MM.1S (cell line): ENCODE measurements at regions not wholly inside any gene's neighbourhood (a gene's known extent, or its start where the extent isn't known, plus 50 kb on each side); places are given as distances from the start of the nearest gene placed in this dataset.

ENCODE experiments used
- DNase-seq: peaks from one replicate; pipeline ENCODE4 v3.0.0-alpha.2; 2015
- H2AFZ ChIP-seq: fragments of 300-600 bp; sonication (generic); 2 replicates; pipeline ENCODE4 v1.6.0; 2016; ENCODE audit warnings: antibody characterized with exemption, low read length
- H3F3A ChIP-seq: fragments of 300-600 bp; sonication (generic); 2 replicates; pipeline ENCODE4 v1.6.1; 2016; ENCODE audit warnings: mild to moderate bottlenecking, antibody characterized with exemption, low read length, moderate library complexity, mixed read lengths; ENCODE audit not compliant: insufficient read depth
- H3K27ac ChIP-seq: fragments of 300-600 bp; sonication (generic); 2 replicates; pipeline ENCODE4 v1.5.1; 2016; ENCODE audit warnings: mild to moderate bottlenecking, low read length
- H3K27me3 ChIP-seq: fragments of 300-600 bp; sonication (generic); replicated peaks from 2 replicates; pipeline ENCODE4 v1.6.0; 2016; ENCODE audit warnings: low read length; ENCODE audit not compliant: insufficient read depth
- H3K36me3 ChIP-seq: fragments of 300-600 bp; sonication (generic); replicated peaks from 2 replicates; pipeline ENCODE4 v1.6.1; 2016; ENCODE audit warnings: mild to moderate bottlenecking, low read length, mixed read lengths; ENCODE audit not compliant: insufficient read depth
- H3K4me1 ChIP-seq: fragments of 300-600 bp; sonication (generic); 2 replicates; pipeline ENCODE4 v1.6.1; 2016; ENCODE audit warnings: low read length, mixed read lengths
- H3K4me2 ChIP-seq: fragments of 300-600 bp; sonication (generic); 2 replicates; pipeline ENCODE4 v1.6.0; 2016; ENCODE audit warnings: low read depth, low read length
- H3K4me3 ChIP-seq: fragments of 300-600 bp; sonication (generic); 2 replicates; pipeline ENCODE4 v1.5.1; 2016; ENCODE audit warnings: low read length, mixed read lengths
- H3K79me2 ChIP-seq: fragments of 300-600 bp; sonication (generic); 2 replicates; pipeline ENCODE4 v1.6.1; 2016; ENCODE audit warnings: mixed run types, low read length, mixed read lengths
- H3K9ac ChIP-seq: fragments of 300-600 bp; sonication (generic); 2 replicates; pipeline ENCODE4 v1.6.1; 2016; ENCODE audit warnings: low read length, mixed read lengths
- H3K9me2 ChIP-seq: fragments of 300-600 bp; sonication (generic); replicated peaks from 2 replicates; pipeline ENCODE4 v1.6.1; 2016; ENCODE audit warnings: mild to moderate bottlenecking, low read length, mixed read lengths; ENCODE audit not compliant: insufficient read depth
- H3K9me3 ChIP-seq: fragments of 300-600 bp; sonication (generic); replicated peaks from 2 replicates; pipeline ENCODE4 v1.6.1; 2016; ENCODE audit warnings: mild to moderate bottlenecking, low read length, mixed read lengths; ENCODE audit not compliant: insufficient read depth
- H4K20me1 ChIP-seq: fragments of 300-600 bp; sonication (generic); 2 replicates; pipeline ENCODE4 v1.6.1; 2016; ENCODE audit warnings: mild to moderate bottlenecking, low read length, moderate library complexity, mixed read lengths; ENCODE audit not compliant: insufficient read depth
- CTCF ChIP-seq: fragments of 300-600 bp; sonication (generic); IDR thresholded peaks from 2 replicates; pipeline ENCODE4 v1.5.1; 2016; ENCODE audit warnings: antibody characterized with exemption, low read length, mixed read lengths
- EZH2 ChIP-seq: fragments of 300-600 bp; sonication (generic); optimal IDR thresholded peaks from 2 replicates; pipeline ENCODE3; 2017; ENCODE audit warnings: low read depth, mild to moderate bottlenecking, antibody characterized with exemption, low read length, mixed read lengths
- EZH2phosphoT487 ChIP-seq: fragments of 300-600 bp; sonication (generic); IDR thresholded peaks from 2 replicates; pipeline ENCODE4 v1.6.1; 2018; ENCODE audit warnings: antibody characterized with exemption, low read length

- no peak overlapping the region for H3K9ac ChIP-seq
- no peaks in the 10 kb centered on the region for H3K36me3 ChIP-seq
- no peak for TF ChIP-seq EZH2
- TF ChIP-seq EZH2phosphoT487 = no peak
- no peak for TF ChIP-seq CTCF
- no peaks in the 10 kb centered on the region for H3K4me1 ChIP-seq
- no peaks in the 10 kb centered on the region for H3K27me3 ChIP-seq
- H3K27ac ChIP-seq = no peak overlapping the region
- DNase-seq = no peak
- no peaks in the 10 kb centered on the region for H3K79me2 ChIP-seq
- H4K20me1 ChIP-seq = no peaks in the 10 kb centered on the region
- H3K4me3 ChIP-seq = no peak overlapping the region
- H3K9me2 ChIP-seq = no peaks in the 10 kb centered on the region
- H3K4me2 ChIP-seq = no peak overlapping the region
- H2AFZ ChIP-seq = no peak overlapping the region
- no peaks in the 10 kb centered on the region for H3F3A ChIP-seq
- H3K9me3 ChIP-seq = no peaks in the 10 kb centered on the region
These were observed 651.5 kb downstream of the MAFB start for GRCh38 chr20:40037511-40037910.

- no peak for TF ChIP-seq EZH2phosphoT487
- TF ChIP-seq CTCF = no peak
- TF ChIP-seq EZH2 = no peak
- H3K79me2 ChIP-seq = no peaks in the 10 kb centered on the region
- no peak overlapping the region for H3K9ac ChIP-seq
- H2AFZ ChIP-seq = no peak overlapping the region
- H3K9me2 ChIP-seq = 0 out of 2 replicates have a peak, but pooled peaks cover 3% of the 10 kb centered on the region
- no peak for DNase-seq
- H3K27ac ChIP-seq = no peak overlapping the region
- H3K27me3 ChIP-seq = no peaks in the 10 kb centered on the region
- H3K36me3 ChIP-seq = no peaks in the 10 kb centered on the region
- no peaks in the 10 kb centered on the region for H3K9me3 ChIP-seq
- no peaks in the 10 kb centered on the region for H4K20me1 ChIP-seq
- no peaks in the 10 kb centered on the region for H3K4me1 ChIP-seq
- H3K4me3 ChIP-seq = no peak overlapping the region
- H3K4me2 ChIP-seq = no peak overlapping the region
- H3F3A ChIP-seq = no peaks in the 10 kb centered on the region
These were observed 659.4 kb downstream of the MAFB start for GRCh38 chr20:40029589-40029988.

GRCh38 chr20:40019510-40019909 is 669.5 kb downstream of the MAFB start:
- Histone ChIP-seq H3K4me2 (no peak overlapping the region), H3K79me2 (no peaks in the 10 kb centered on the region), H3K27ac (no peak overlapping the region), H3K9me3 (no peaks in the 10 kb centered on the region), H4K20me1 (no peaks in the 10 kb centered on the region), H3K9me2 (no peaks in the 10 kb centered on the region), H3K4me1 (no peaks in the 10 kb centered on the region), H3K4me3 (no peak overlapping the region), H3F3A (no peaks in the 10 kb centered on the region), H3K9ac (no peak overlapping the region), H3K27me3 (no peaks in the 10 kb centered on the region), H3K36me3 (no peaks in the 10 kb centered on the region), H2AFZ (no peak overlapping the region)
- no peak for TF ChIP-seq EZH2phosphoT487
- TF ChIP-seq CTCF = no peak
- no peak for TF ChIP-seq EZH2
- no peak for DNase-seq

- no peaks in the 10 kb centered on the region for H3K79me2 ChIP-seq
- DNase-seq = no peak
- H3K4me2 ChIP-seq = no peak overlapping the region
- H3K27ac ChIP-seq = no peak overlapping the region
- H3K9me3 ChIP-seq = no peaks in the 10 kb centered on the region
- no peaks in the 10 kb centered on the region for H3K9me2 ChIP-seq
- TF ChIP-seq EZH2 (no peak), EZH2phosphoT487 (no peak), CTCF (no peak)
- no peak overlapping the region for H3K9ac ChIP-seq
- H3F3A ChIP-seq = no peaks in the 10 kb centered on the region
- no peaks in the 10 kb centered on the region for H3K4me1 ChIP-seq
- no peaks in the 10 kb centered on the region for H4K20me1 ChIP-seq
- H3K27me3 ChIP-seq = no peaks in the 10 kb centered on the region
- H3K4me3 ChIP-seq = no peak overlapping the region
- H2AFZ ChIP-seq = no peak overlapping the region
- H3K36me3 ChIP-seq = no peaks in the 10 kb centered on the region
These were observed 671.3 kb downstream of the MAFB start for GRCh38 chr20:40017765-40018164.
